NT2/D1 (cell line): ENCODE measurements at regions not wholly inside any gene's neighbourhood (a gene's known extent, or its start where the extent isn't known, plus 50 kb on each side); places are given as distances from the start of the nearest gene placed in this dataset.

Experiments
- DNase-seq: peaks from one replicate; pipeline ENCODE4 v3.0.0-alpha.2; 2011; ENCODE audit warnings: low read depth, low spot score
- H3K27me3 ChIP-seq: 2 replicates; pipeline ENCODE4 v1.6.0; 2011; ENCODE audit warnings: mild to moderate bottlenecking; ENCODE audit not compliant: insufficient read length, insufficient read depth
- H3K36me3 ChIP-seq: 2 replicates; pipeline ENCODE4 v1.6.1; 2011; ENCODE audit warnings: mild to moderate bottlenecking, low read length, mixed read lengths; ENCODE audit not compliant: insufficient read depth, insufficient read length
- H3K4me1 ChIP-seq: 2 replicates; pipeline ENCODE4 v1.5.1; 2011; ENCODE audit not compliant: insufficient read depth, insufficient read length
- H3K4me3 ChIP-seq: 2 replicates; pipeline ENCODE4 v1.5.1; 2011; ENCODE audit warnings: low read depth; ENCODE audit not compliant: insufficient read length
- H3K9ac ChIP-seq: 2 replicates; pipeline ENCODE4 v1.6.0; 2011; ENCODE audit warnings: low read depth; ENCODE audit not compliant: insufficient read length
- H3K9me3 ChIP-seq: 2 replicates; pipeline ENCODE4 v1.5.1; 2011; ENCODE audit warnings: mild to moderate bottlenecking, low read length; ENCODE audit not compliant: insufficient read depth
- SUZ12 ChIP-seq: IDR thresholded peaks from 2 replicates; pipeline ENCODE4 v1.6.1; 2011; ENCODE audit not compliant: insufficient read length, insufficient read depth; ENCODE audit errors: extremely low read depth
- YY1 ChIP-seq: IDR thresholded peaks from 2 replicates; pipeline ENCODE4 v1.6.1; 2011; ENCODE audit not compliant: insufficient read length, insufficient read depth
- ZNF274 ChIP-seq: IDR thresholded peaks from 2 replicates; pipeline ENCODE4 v1.6.1; 2011; ENCODE audit warnings: mild to moderate bottlenecking, low read depth, low read length

DNA sequence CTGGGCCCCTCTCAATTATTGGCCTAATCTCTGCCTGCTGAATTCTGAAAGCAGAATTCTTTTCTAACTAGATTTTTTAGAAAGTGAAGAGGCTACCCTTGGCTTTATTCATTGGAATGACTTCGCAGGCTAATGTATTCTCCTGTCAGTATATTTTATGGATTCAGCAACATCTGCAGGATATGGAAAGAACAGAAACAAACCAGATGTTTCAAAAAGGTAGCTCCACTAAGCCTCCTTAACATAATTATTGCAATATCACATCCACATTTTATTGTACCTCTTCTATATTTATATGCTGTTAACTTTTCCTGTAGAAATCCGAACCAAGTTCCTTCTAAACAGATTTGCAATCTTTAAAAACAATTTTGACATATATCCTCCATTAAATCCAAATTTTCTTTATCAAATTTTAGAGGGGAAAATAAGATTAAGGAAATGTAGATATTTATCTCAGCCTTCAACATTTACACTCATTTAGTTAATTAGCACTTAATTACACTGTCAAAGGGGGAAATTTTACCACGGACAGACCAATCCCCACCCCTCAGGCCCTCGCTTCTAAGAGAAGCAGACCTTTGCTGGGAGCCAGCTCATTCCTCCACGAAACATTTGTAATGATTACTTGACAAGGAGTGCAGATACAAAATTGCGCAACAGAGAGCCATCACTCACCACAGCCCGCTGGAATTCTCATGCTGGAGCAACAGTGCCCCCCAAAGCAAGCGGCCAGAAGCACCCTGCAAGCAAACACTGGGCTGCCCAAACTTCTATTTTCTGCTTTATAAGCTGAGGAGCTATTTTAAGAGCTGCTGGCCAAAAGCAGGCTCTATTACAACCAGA, 253.4 kb downstream of the ETAA1 start:
- H3K9ac ChIP-seq, result no peak overlapping the region
- H3K27me3 ChIP-seq, result no peaks in the 10 kb centered on the region
- H3K4me1 ChIP-seq, result no peaks in the 10 kb centered on the region
- H3K4me3 ChIP-seq, result no peak overlapping the region
- no peak for TF ChIP-seq SUZ12
- TF ChIP-seq YY1, result no peak
- no peaks in the 10 kb centered on the region for H3K36me3 ChIP-seq
- DNase-seq, result peak; percentile 58
- H3K9me3 ChIP-seq, result peaks cover 19% of the 10 kb centered on the region; the same call in 1 of the 2 replicates

DNA sequence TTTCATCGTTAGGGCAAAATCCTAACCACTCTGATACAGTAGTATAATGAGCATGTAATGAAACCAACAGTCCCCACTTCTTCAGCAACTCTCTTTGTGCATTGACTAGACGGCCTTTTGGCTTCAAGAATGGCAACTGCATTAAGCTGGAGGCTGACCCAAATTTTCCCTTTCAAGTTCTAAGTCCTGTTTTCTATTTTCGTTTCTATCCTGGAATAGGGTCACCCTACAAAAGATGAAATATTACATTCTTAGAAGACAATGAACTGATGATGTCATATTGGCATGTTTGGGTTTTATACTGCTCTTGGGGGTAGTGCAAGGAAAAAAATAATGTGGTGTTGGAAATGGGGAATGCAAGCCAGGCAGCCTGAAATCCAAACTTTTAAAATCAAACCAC, 254.4 kb downstream of the ETAA1 start:
- Histone ChIP-seq H3K27me3 (no peaks in the 10 kb centered on the region), H3K4me1 (no peaks in the 10 kb centered on the region), H3K9me3 (peaks cover 19% of the 10 kb centered on the region; the same call in 1 of the 2 replicates), H3K36me3 (no peaks in the 10 kb centered on the region), H3K4me3 (no peak overlapping the region), H3K9ac (no peak overlapping the region)
- no peak for DNase-seq
- TF ChIP-seq ZNF274 (no peak), SUZ12 (no peak), YY1 (no peak)

DNA sequence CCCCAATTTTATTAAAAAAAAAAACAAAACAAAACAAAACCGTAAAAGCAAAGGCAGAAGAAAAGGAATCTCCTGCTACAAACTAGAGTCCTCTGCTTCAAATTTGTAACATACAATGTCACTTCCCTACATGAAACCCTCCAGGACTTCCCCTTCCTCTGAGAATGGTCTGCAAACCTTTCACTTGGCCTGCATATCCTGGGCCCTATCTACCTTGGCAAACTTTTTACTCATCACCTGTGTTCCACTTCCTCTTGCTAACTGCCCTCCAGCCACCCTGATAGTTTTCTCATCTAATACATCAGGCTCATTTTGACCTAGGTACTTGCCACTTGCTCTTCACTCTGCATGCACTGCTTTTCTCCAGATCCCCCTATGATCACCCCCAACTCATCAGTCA, 255.5 kb downstream of the ETAA1 start:
- TF ChIP-seq SUZ12 (no peak), ZNF274 (no peak), YY1 (no peak)
- H3K36me3 ChIP-seq, result no peaks in the 10 kb centered on the region
- no peak overlapping the region for H3K4me3 ChIP-seq
- H3K27me3 ChIP-seq, result no peaks in the 10 kb centered on the region
- no peak overlapping the region for H3K9ac ChIP-seq
- no peaks in the 10 kb centered on the region for H3K4me1 ChIP-seq
- DNase-seq, result no peak
- peaks cover 11% of the 10 kb centered on the region; the same call in 1 of the 2 replicates for H3K9me3 ChIP-seq

GRCh38 chr2:67656875-67657274, 259.7 kb downstream of the ETAA1 start:
- no peak for DNase-seq
- Histone ChIP-seq H3K4me3 (no peak overlapping the region), H3K36me3 (no peaks in the 10 kb centered on the region)

GRCh38 chr2:67658820-67659219, 261.7 kb downstream of the ETAA1 start:
- TF ChIP-seq ZNF274, result no peak
- no peak for TF ChIP-seq YY1
- TF ChIP-seq SUZ12, result no peak
- H3K4me3 ChIP-seq, result no peak overlapping the region
- H3K36me3 ChIP-seq, result no peaks in the 10 kb centered on the region
- H3K27me3 ChIP-seq, result no peaks in the 10 kb centered on the region
- peaks cover 3% of the 10 kb centered on the region; the same call in 1 of the 2 replicates for H3K9me3 ChIP-seq
- no peaks in the 10 kb centered on the region for H3K4me1 ChIP-seq
- no peak overlapping the region for H3K9ac ChIP-seq
- no peak for DNase-seq

More at GRCh38 chr2:67656875-67657274, 259.7 kb downstream of the ETAA1 start:
- no peak overlapping the region for H3K9ac ChIP-seq
- peaks cover 11% of the 10 kb centered on the region; the same call in 1 of the 2 replicates for H3K9me3 ChIP-seq
- TF ChIP-seq ZNF274 (no peak), YY1 (no peak), SUZ12 (no peak)
- H3K4me1 ChIP-seq, result no peaks in the 10 kb centered on the region
- no peaks in the 10 kb centered on the region for H3K27me3 ChIP-seq

GRCh38 chr2:67660015-67660602, 263.0 kb downstream of the ETAA1 start:
- Histone ChIP-seq H3K4me3 (no peak overlapping the region), H3K27me3 (no peaks in the 10 kb centered on the region), H3K4me1 (no peaks in the 10 kb centered on the region), H3K9me3 (no peaks in the 10 kb centered on the region), H3K9ac (no peak overlapping the region), H3K36me3 (no peaks in the 10 kb centered on the region)
- DNase-seq, result no peak
- no peak for TF ChIP-seq ZNF274
- no peak for TF ChIP-seq SUZ12
- TF ChIP-seq YY1, result no peak

DNA sequence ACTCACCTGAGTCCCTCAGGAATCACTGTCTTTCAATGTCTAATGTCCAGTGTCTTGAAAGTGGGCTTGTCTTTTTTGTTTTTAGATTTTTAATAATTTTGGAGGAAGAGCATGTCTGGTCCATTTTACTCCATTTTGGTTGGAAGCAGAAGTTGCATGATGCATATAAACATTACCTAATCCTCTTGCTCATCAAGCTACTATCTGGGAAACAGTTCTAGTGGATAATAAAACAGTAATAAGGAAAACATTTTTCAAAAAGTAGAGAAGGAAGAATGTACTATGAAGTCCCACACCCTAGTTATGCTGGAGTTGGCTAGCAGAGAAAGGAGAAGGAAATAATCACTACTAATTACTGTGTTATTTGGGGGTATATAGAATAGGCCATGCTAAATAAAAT, 263.7 kb downstream of the ETAA1 start:
- DNase-seq, result no peak
- no peaks in the 10 kb centered on the region for H3K36me3 ChIP-seq
- H3K4me3 ChIP-seq, result no peak overlapping the region
- H3K9me3 ChIP-seq, result no peaks in the 10 kb centered on the region
- no peak overlapping the region for H3K9ac ChIP-seq
- no peaks in the 10 kb centered on the region for H3K27me3 ChIP-seq
- TF ChIP-seq ZNF274 (no peak), SUZ12 (no peak), YY1 (no peak)
- H3K4me1 ChIP-seq, result no peaks in the 10 kb centered on the region
